ENCODE measurements at regions not wholly inside any gene's neighbourhood (a gene's known extent, or its start where the extent isn't known, plus 50 kb on each side); places are given as distances from the start of the nearest gene placed in this dataset.

- dilution Hi-C loops (cut with MboI; ENCODE audit: extremely low pct_ligation_motif_present, low sequenced_read_pairs) (no loop called here), intact Hi-C loops (cut with micrococcal nuclease) (no loop called here)
- H3K27me3 ChIP-seq (ENCODE audit: control insufficient read depth in 2 of 2, insufficient read depth in 2 of 2, low read length in 2 of 2) = no peaks in the 10 kb centered on the region
- H3K9ac ChIP-seq (replicated peaks; ENCODE audit: extremely low read depth, insufficient read depth, low read length) = no peak overlapping the region
- no peaks in the 10 kb centered on the region for H3K79me2 ChIP-seq (ENCODE audit: control insufficient read depth, insufficient read depth, low read length)
- TF ChIP-seq CTCF (IDR thresholded peaks at IDR 0.05; ENCODE audit: extremely low read depth in 1 of 2, insufficient read depth in 1 of 2, low read depth in 1 of 2, low read length in 2 of 2) = no peak
- no peak for DNase-seq (ENCODE audit: low read depth, low spot score)
- H3K27ac ChIP-seq (ENCODE audit: insufficient read depth, low read depth, low read length) = no peak overlapping the region
- CTCF ChIA-PET = no interaction called here
- POLR2A ChIA-PET = no interaction called here
- FAIRE-seq = no peak
- no peak overlapping the region for H3K4me3 ChIP-seq (replicated peaks in 1 of 3; ENCODE audit: insufficient read depth in 1 of 3, low read depth in 1 of 3, low read length in 3 of 3)
- no peaks in the 10 kb centered on the region for H3K9me1 ChIP-seq (replicated peaks; ENCODE audit: control insufficient read depth, extremely low read depth, insufficient read depth, low read length)
- no TSS peak for BruUV-seq (replicated peaks)
- H2AFZ ChIP-seq (ENCODE audit: low read depth, low read length) = no peak overlapping the region
- no peaks in the 10 kb centered on the region for H3K36me3 ChIP-seq (ENCODE audit: control insufficient read depth in 2 of 2, extremely low read depth in 1 of 2, insufficient read depth in 2 of 2, low read length in 2 of 2)
- H3K4me1 ChIP-seq (ENCODE audit: control insufficient read depth, extremely low read depth, insufficient read depth, low read length) = no peaks in the 10 kb centered on the region
- no peaks in the 10 kb centered on the region for H4K20me1 ChIP-seq (replicated peaks; ENCODE audit: control insufficient read depth, extremely low read depth, insufficient read depth, low read length)
- no peaks in the 10 kb centered on the region for H3K9me3 ChIP-seq (replicated peaks; ENCODE audit: control insufficient read depth, insufficient read depth, low read length)
- no peak overlapping the region for H3K4me2 ChIP-seq (ENCODE audit: insufficient read depth, low read length)
These were observed 247.3 kb downstream of the SH3BP4 start for GRCh38 chr2:235199128-235199527.

GRCh38 chr2:235200216-235200615 is 248.4 kb downstream of the SH3BP4 start:
- Histone ChIP-seq H3K4me1 (ENCODE audit: control insufficient read depth, extremely low read depth, insufficient read depth, low read length) (no peaks in the 10 kb centered on the region), H3K9me1 (replicated peaks; ENCODE audit: control insufficient read depth, extremely low read depth, insufficient read depth, low read length) (no peaks in the 10 kb centered on the region), H2AFZ (ENCODE audit: low read depth, low read length) (no peak overlapping the region), H3K27ac (ENCODE audit: insufficient read depth, low read depth, low read length) (no peak overlapping the region), H3K4me2 (ENCODE audit: insufficient read depth, low read length) (no peak overlapping the region), H3K79me2 (ENCODE audit: control insufficient read depth, insufficient read depth, low read length) (no peaks in the 10 kb centered on the region), H3K9ac (replicated peaks; ENCODE audit: extremely low read depth, insufficient read depth, low read length) (no peak overlapping the region), H4K20me1 (replicated peaks; ENCODE audit: control insufficient read depth, extremely low read depth, insufficient read depth, low read length) (no peaks in the 10 kb centered on the region), H3K4me3 (replicated peaks in 1 of 3; ENCODE audit: insufficient read depth in 1 of 3, low read depth in 1 of 3, low read length in 3 of 3) (no peak overlapping the region), H3K27me3 (ENCODE audit: control insufficient read depth in 2 of 2, insufficient read depth in 2 of 2, low read length in 2 of 2) (no peaks in the 10 kb centered on the region), H3K9me3 (replicated peaks; ENCODE audit: control insufficient read depth, insufficient read depth, low read length) (no peaks in the 10 kb centered on the region), H3K36me3 (ENCODE audit: control insufficient read depth in 2 of 2, extremely low read depth in 1 of 2, insufficient read depth in 2 of 2, low read length in 2 of 2) (no peaks in the 10 kb centered on the region)
- CTCF ChIA-PET = no interaction called here
- FAIRE-seq = no peak
- POLR2A ChIA-PET = no interaction called here
- TF ChIP-seq FOS (IDR thresholded peaks at IDR 0.05; ENCODE audit: borderline replicate concordance, insufficient read depth, low read length) = no peak
- TF ChIP-seq POLR2AphosphoS5 (IDR thresholded peaks at IDR 0.05; ENCODE audit: insufficient read depth, low read depth, low read length) = no peak
- TF ChIP-seq MAX (IDR thresholded peaks at IDR 0.05; ENCODE audit: insufficient read depth, insufficient read length) = no peak
- no peak for TF ChIP-seq CTCF (IDR thresholded peaks at IDR 0.05; ENCODE audit: extremely low read depth in 1 of 2, insufficient read depth in 1 of 2, low read depth in 1 of 2, low read length in 2 of 2)
- TF ChIP-seq GATA2 (IDR thresholded peaks at IDR 0.05; ENCODE audit: insufficient read depth, insufficient read length, low read depth, low read length) = no peak
- no peak for TF ChIP-seq MYC (IDR thresholded peaks at IDR 0.05; ENCODE audit: low read depth, low read length)
- TF ChIP-seq JUN (IDR thresholded peaks at IDR 0.05; ENCODE audit: borderline replicate concordance, insufficient read depth, insufficient read length, low read depth) = no peak
- no peak for TF ChIP-seq EZH2 (IDR thresholded peaks at IDR 0.05; ENCODE audit: borderline replicate concordance, low read depth, low read length, severe bottlenecking)
- no peak for TF ChIP-seq POLR2A (IDR thresholded peaks at IDR 0.05; ENCODE audit: low read depth, low read length)
- DNase-seq (ENCODE audit: low read depth, low spot score) = no peak
- intact Hi-C loops (cut with micrococcal nuclease) (no loop called here), dilution Hi-C loops (cut with MboI; ENCODE audit: extremely low pct_ligation_motif_present, low sequenced_read_pairs) (no loop called here)
- no TSS peak for BruUV-seq (replicated peaks)
